ENCODE measurements at regions not wholly inside any gene's neighbourhood (a gene's known extent, or its start where the extent isn't known, plus 50 kb on each side); places are given as distances from the start of the nearest gene placed in this dataset.

DNA sequence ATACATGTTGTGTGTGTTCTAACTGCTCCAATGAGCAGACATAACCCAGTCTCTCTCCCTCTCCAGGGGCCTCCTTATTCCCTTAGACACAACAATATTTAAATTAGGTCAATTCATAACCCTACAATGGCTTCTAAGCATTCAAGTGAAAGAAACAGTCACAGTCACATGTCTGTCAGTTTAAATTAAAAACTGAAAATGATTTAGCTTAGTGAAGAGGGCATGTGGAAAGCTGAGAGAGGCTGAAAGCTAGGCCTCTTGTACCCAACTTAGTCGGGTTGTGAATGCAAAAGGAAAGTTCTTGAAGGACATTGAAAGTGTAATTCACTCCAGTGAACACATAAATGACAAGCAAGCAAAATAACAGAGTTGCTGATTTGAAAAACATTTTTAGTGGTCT lies 1519.6 kb downstream of the OTOL1 start:
- TF ChIP-seq EZH2 (IDR thresholded peaks at IDR 0.05; ENCODE audit: borderline replicate concordance, low read depth, low read length, poor library complexity, severe bottlenecking) = no peak
- TF ChIP-seq, protein P1, sequence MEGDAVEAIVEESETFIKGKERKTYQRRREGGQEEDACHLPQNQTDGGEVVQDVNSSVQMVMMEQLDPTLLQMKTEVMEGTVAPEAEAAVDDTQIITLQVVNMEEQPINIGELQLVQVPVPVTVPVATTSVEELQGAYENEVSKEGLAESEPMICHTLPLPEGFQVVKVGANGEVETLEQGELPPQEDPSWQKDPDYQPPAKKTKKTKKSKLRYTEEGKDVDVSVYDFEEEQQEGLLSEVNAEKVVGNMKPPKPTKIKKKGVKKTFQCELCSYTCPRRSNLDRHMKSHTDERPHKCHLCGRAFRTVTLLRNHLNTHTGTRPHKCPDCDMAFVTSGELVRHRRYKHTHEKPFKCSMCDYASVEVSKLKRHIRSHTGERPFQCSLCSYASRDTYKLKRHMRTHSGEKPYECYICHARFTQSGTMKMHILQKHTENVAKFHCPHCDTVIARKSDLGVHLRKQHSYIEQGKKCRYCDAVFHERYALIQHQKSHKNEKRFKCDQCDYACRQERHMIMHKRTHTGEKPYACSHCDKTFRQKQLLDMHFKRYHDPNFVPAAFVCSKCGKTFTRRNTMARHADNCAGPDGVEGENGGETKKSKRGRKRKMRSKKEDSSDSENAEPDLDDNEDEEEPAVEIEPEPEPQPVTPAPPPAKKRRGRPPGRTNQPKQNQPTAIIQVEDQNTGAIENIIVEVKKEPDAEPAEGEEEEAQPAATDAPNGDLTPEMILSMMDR (conservative IDR thresholded peaks at IDR 0.05; ENCODE audit: low read depth, low read length) = no peak
- ChIA-PET POLR2A (ENCODE audit: low non-redundant PET) (no interaction called here), CTCF (no interaction called here)
- no peak overlapping the region for H3K4me3 ChIP-seq (ENCODE audit: low read depth, low read length, poor library complexity, severe bottlenecking)
- H3K27me3 ChIP-seq (replicated peaks; ENCODE audit: insufficient read depth, low read depth, low read length, poor library complexity) = no peaks in the 10 kb centered on the region
- peaks cover 7% of the 10 kb centered on the region for H3K9me3 ChIP-seq (ENCODE audit: low read depth, low read length, poor library complexity, severe bottlenecking)
- no peaks in the 10 kb centered on the region for H3K36me3 ChIP-seq (ENCODE audit: insufficient read depth, low read length, poor library complexity, severe bottlenecking)
- H3K4me1 ChIP-seq (ENCODE audit: insufficient read depth, low read length, poor library complexity, severe bottlenecking) = no peaks in the 10 kb centered on the region
- BruUV-seq (replicated peaks) = no TSS peak
- no peak for DNase-seq (ENCODE audit: low spot score)
- intact Hi-C loops (cut with micrococcal nuclease; ENCODE audit: unreplicated experiment) = no loop called here
- H3K27ac ChIP-seq (ENCODE audit: low read depth, low read length, poor library complexity, severe bottlenecking) = no peak overlapping the region

DNA sequence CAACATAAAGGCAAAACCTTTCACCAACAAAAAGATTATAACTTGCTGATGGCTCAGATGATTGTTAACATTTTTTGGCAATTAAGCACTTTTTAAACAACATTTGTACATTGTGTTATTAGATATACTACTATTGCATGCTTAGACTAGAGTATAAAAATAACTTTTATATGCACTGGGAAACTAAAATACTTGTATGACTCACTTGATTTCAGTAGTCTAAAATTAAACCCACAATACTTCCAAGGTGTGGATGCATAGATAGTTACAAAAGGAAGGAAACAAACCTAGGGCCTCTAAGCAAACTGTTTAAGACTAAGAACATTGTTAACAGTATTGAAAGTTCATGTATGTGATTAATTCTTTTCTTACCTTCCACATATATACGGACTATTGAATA lies 1521.5 kb downstream of the OTOL1 start:
- Histone ChIP-seq H3K27ac (ENCODE audit: low read depth, low read length, poor library complexity, severe bottlenecking) (no peak overlapping the region), H3K4me1 (ENCODE audit: insufficient read depth, low read length, poor library complexity, severe bottlenecking) (no peaks in the 10 kb centered on the region), H3K36me3 (ENCODE audit: insufficient read depth, low read length, poor library complexity, severe bottlenecking) (no peaks in the 10 kb centered on the region), H3K9me3 (ENCODE audit: low read depth, low read length, poor library complexity, severe bottlenecking) (peaks cover 7% of the 10 kb centered on the region), H3K27me3 (replicated peaks; ENCODE audit: insufficient read depth, low read depth, low read length, poor library complexity) (no peaks in the 10 kb centered on the region), H3K4me3 (ENCODE audit: low read depth, low read length, poor library complexity, severe bottlenecking) (no peak overlapping the region)
- BruUV-seq (replicated peaks) = no TSS peak
- TF ChIP-seq, protein P1 (conservative IDR thresholded peaks at IDR 0.05; ENCODE audit: low read depth, low read length) = no peak
- TF ChIP-seq EZH2 (IDR thresholded peaks at IDR 0.05; ENCODE audit: borderline replicate concordance, low read depth, low read length, poor library complexity, severe bottlenecking) = no peak
- CTCF ChIA-PET = no interaction called here
- intact Hi-C loops (cut with micrococcal nuclease; ENCODE audit: unreplicated experiment) = no loop called here
- no peak for DNase-seq (ENCODE audit: low spot score)
- POLR2A ChIA-PET (ENCODE audit: low non-redundant PET) = no interaction called here

DNA sequence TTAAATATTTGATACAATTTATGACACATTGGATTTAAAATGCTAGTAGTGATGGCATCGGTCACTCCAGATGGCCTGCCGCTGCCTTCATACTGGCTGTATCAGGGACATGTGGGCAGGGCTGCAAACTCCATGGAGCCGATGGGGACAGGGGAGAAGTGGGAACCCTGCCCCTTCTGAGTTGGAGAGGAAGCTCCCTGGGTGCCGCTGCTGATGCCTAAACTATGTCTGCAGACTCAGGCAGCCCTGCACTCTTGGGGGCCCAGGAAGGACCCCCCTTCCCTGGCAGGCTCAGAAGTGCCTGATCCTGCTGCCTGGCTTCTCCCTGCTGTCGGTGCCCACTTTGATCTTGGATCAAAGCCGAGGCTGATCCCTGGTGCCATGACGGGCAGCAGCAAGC lies 1522.1 kb downstream of the OTOL1 start:
- H3K4me3 ChIP-seq (ENCODE audit: low read depth, low read length, poor library complexity, severe bottlenecking) = no peak overlapping the region

More for the DNA sequence above, 1522.1 kb downstream of the OTOL1 start:
- CTCF ChIA-PET = no interaction called here
- no peak overlapping the region for H3K27ac ChIP-seq (ENCODE audit: low read depth, low read length, poor library complexity, severe bottlenecking)
- no peak for DNase-seq (ENCODE audit: low spot score)
- TF ChIP-seq EZH2 (IDR thresholded peaks at IDR 0.05; ENCODE audit: borderline replicate concordance, low read depth, low read length, poor library complexity, severe bottlenecking) = no peak
- TF ChIP-seq, protein P1 (conservative IDR thresholded peaks at IDR 0.05; ENCODE audit: low read depth, low read length) = no peak
- no peaks in the 10 kb centered on the region for H3K36me3 ChIP-seq (ENCODE audit: insufficient read depth, low read length, poor library complexity, severe bottlenecking)
- H3K4me1 ChIP-seq (ENCODE audit: insufficient read depth, low read length, poor library complexity, severe bottlenecking) = no peaks in the 10 kb centered on the region
- peaks cover 7% of the 10 kb centered on the region for H3K9me3 ChIP-seq (ENCODE audit: low read depth, low read length, poor library complexity, severe bottlenecking)
- intact Hi-C loops (cut with micrococcal nuclease; ENCODE audit: unreplicated experiment) = no loop called here
- POLR2A ChIA-PET (ENCODE audit: low non-redundant PET) = no interaction called here
- no peaks in the 10 kb centered on the region for H3K27me3 ChIP-seq (replicated peaks; ENCODE audit: insufficient read depth, low read depth, low read length, poor library complexity)
- BruUV-seq (replicated peaks) = no TSS peak

All from A673 (cell line).